ENCODE measurements at regions not wholly inside any gene's neighbourhood (a gene's known extent, or its start where the extent isn't known, plus 50 kb on each side); places are given as distances from the start of the nearest gene placed in this dataset.

GRCh38 chr2:195543902-195544894 is 112.8 kb upstream of the SLC39A10 start:
- H3K27me3 ChIP-seq (ENCODE audit: control insufficient read depth, insufficient read depth, low read length) = no peaks in the 10 kb centered on the region
- WGBS (ENCODE audit: insufficient coverage) = no CpG with 5 or more reads among the region's 11 CpGs
- no peak overlapping the region for H3K4me3 ChIP-seq (ENCODE audit: low read depth, low read length)
- no peak overlapping the region for H3K27ac ChIP-seq (ENCODE audit: low read depth, low read length)
- no peaks in the 10 kb centered on the region for H3K36me3 ChIP-seq (ENCODE audit: control insufficient read depth, insufficient read depth, low read length)
- peak in 1 of 6 donors; percentile 53 for DNase-seq (ENCODE audit: low read depth in 4 of 6, low spot score in 6 of 6)
- H3K9me3 ChIP-seq (ENCODE audit: control insufficient read depth, insufficient read depth, low read length) = no peaks in the 10 kb centered on the region
- H3K4me1 ChIP-seq (ENCODE audit: control insufficient read depth, insufficient read depth, low read length) = no peaks in the 10 kb centered on the region

- Histone ChIP-seq H3K36me3 (ENCODE audit: control insufficient read depth, insufficient read depth, low read length) (no peaks in the 10 kb centered on the region), H3K27me3 (ENCODE audit: control insufficient read depth, insufficient read depth, low read length) (no peaks in the 10 kb centered on the region), H3K4me3 (ENCODE audit: low read depth, low read length) (no peak overlapping the region), H3K4me1 (ENCODE audit: control insufficient read depth, insufficient read depth, low read length) (no peaks in the 10 kb centered on the region), H3K27ac (ENCODE audit: low read depth, low read length) (no peak overlapping the region), H3K9me3 (ENCODE audit: control insufficient read depth, insufficient read depth, low read length) (no peaks in the 10 kb centered on the region)
- no peak for DNase-seq (ENCODE audit: low read depth in 4 of 6, low spot score in 6 of 6)
- 90% methylated on average over 2 of the region's 2 CpGs for WGBS (ENCODE audit: insufficient coverage)
Measured at GRCh38 chr2:195543063-195543462, 114.0 kb upstream of the SLC39A10 start.

DNA sequence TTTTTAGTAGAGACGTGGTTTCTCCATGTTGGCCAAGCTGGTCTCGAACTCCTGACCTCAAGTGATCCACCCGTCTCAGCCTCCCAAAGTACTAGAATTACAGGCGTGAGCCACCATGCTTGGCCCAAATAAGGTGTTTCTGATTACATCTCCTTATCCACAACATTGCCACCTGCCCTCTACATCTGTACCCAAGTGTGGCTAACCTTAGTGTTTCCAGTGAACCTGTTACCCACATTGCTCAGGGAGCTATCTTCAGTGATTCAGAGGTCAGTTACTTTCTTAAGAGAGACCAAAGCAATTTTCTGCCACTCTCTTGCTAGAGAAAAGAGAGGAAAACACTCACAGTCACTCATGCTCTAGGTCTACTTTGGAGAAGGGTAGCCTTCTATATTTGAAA is 115.0 kb upstream of the SLC39A10 start:
- H3K27ac ChIP-seq (ENCODE audit: low read depth, low read length) = no peak overlapping the region
- H3K36me3 ChIP-seq (ENCODE audit: control insufficient read depth, insufficient read depth, low read length) = no peaks in the 10 kb centered on the region
- DNase-seq (ENCODE audit: low read depth in 4 of 6, low spot score in 6 of 6) = no peak
- H3K9me3 ChIP-seq (ENCODE audit: control insufficient read depth, insufficient read depth, low read length) = no peaks in the 10 kb centered on the region
- WGBS (ENCODE audit: insufficient coverage) = 95% methylated on average over 3 of the region's 4 CpGs
- no peak overlapping the region for H3K4me3 ChIP-seq (ENCODE audit: low read depth, low read length)
- no peaks in the 10 kb centered on the region for H3K4me1 ChIP-seq (ENCODE audit: control insufficient read depth, insufficient read depth, low read length)
- no peaks in the 10 kb centered on the region for H3K27me3 ChIP-seq (ENCODE audit: control insufficient read depth, insufficient read depth, low read length)

GRCh38 chr2:195538937-195539336 is 118.1 kb upstream of the SLC39A10 start:
- no peak for DNase-seq (ENCODE audit: low read depth in 4 of 6, low spot score in 6 of 6)
- WGBS (ENCODE audit: insufficient coverage) = no CpG with 5 or more reads among the region's 2 CpGs

DNA sequence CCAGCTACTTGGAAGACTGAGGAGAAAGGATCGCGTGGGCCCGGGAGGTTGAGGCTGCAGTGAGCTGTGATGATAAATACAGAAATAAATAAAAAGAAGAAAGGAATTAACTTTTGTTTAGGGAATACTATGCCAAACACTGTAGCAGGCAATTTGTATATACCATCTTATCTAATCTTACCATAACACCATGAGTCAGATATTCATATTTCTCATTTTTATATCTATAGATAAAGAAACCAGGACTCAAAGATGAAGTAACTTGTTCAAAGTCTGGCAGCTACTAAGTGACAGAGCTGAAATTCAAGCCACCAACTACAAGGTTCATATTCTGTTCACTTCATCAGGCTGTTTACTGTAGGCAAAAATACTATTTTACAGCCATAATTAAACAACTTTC is 119.2 kb upstream of the SLC39A10 start:
- H3K27ac ChIP-seq (ENCODE audit: low read depth, low read length) = no peak overlapping the region
- no peaks in the 10 kb centered on the region for H3K4me1 ChIP-seq (ENCODE audit: control insufficient read depth, insufficient read depth, low read length)
- no peaks in the 10 kb centered on the region for H3K9me3 ChIP-seq (ENCODE audit: control insufficient read depth, insufficient read depth, low read length)
- no peak overlapping the region for H3K4me3 ChIP-seq (ENCODE audit: low read depth, low read length)
- no CpG with 5 or more reads among the region's 3 CpGs for WGBS (ENCODE audit: insufficient coverage)
- H3K27me3 ChIP-seq (ENCODE audit: control insufficient read depth, insufficient read depth, low read length) = no peaks in the 10 kb centered on the region
- no peaks in the 10 kb centered on the region for H3K36me3 ChIP-seq (ENCODE audit: control insufficient read depth, insufficient read depth, low read length)
- DNase-seq (ENCODE audit: low read depth in 4 of 6, low spot score in 6 of 6) = no peak

More at GRCh38 chr2:195538937-195539336, 118.1 kb upstream of the SLC39A10 start:
- no peak overlapping the region for H3K4me3 ChIP-seq (ENCODE audit: low read depth, low read length)
- H3K9me3 ChIP-seq (ENCODE audit: control insufficient read depth, insufficient read depth, low read length) = no peaks in the 10 kb centered on the region
- no peaks in the 10 kb centered on the region for H3K36me3 ChIP-seq (ENCODE audit: control insufficient read depth, insufficient read depth, low read length)
- H3K27ac ChIP-seq (ENCODE audit: low read depth, low read length) = no peak overlapping the region
- no peaks in the 10 kb centered on the region for H3K4me1 ChIP-seq (ENCODE audit: control insufficient read depth, insufficient read depth, low read length)
- H3K27me3 ChIP-seq (ENCODE audit: control insufficient read depth, insufficient read depth, low read length) = no peaks in the 10 kb centered on the region

DNA sequence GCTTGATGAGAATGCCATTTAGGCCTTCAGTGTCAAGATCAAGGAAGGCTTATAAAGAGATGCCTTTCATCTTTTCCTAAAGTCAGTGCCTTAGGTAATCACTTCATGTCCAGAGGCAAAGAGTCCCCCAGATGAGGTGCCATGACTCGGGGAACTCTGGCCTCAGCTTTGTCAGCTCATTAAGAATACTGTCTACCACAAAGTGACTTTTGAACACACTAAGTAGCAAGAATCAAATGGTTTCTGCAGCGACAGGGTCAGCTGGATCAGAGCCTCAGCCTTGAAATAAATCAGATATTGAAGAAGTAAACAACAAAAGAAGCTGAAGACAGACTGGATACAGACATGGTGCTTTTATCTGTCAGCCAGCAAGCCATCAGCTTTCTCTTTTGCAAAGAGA is 120.1 kb upstream of the SLC39A10 start:
- no peaks in the 10 kb centered on the region for H3K36me3 ChIP-seq (ENCODE audit: control insufficient read depth, insufficient read depth, low read length)
- no peak overlapping the region for H3K4me3 ChIP-seq (ENCODE audit: low read depth, low read length)
- 33% methylated on average over 1 of the region's 2 CpGs for WGBS (ENCODE audit: insufficient coverage)
- H3K27me3 ChIP-seq (ENCODE audit: control insufficient read depth, insufficient read depth, low read length) = no peaks in the 10 kb centered on the region
- no peaks in the 10 kb centered on the region for H3K9me3 ChIP-seq (ENCODE audit: control insufficient read depth, insufficient read depth, low read length)
- peak in 2 of 6 donors; percentile 25 to 62 for DNase-seq (ENCODE audit: low read depth in 4 of 6, low spot score in 6 of 6)
- no peak overlapping the region for H3K27ac ChIP-seq (ENCODE audit: low read depth, low read length)
- H3K4me1 ChIP-seq (ENCODE audit: control insufficient read depth, insufficient read depth, low read length) = no peaks in the 10 kb centered on the region

- no peak overlapping the region for H3K4me3 ChIP-seq (ENCODE audit: low read depth, low read length)
- WGBS (ENCODE audit: insufficient coverage) = 90% methylated on average over 3 of the region's 7 CpGs
- no peaks in the 10 kb centered on the region for H3K9me3 ChIP-seq (ENCODE audit: control insufficient read depth, insufficient read depth, low read length)
- H3K27ac ChIP-seq (ENCODE audit: low read depth, low read length) = peak overlapping the region; percentile 8
- H3K27me3 ChIP-seq (ENCODE audit: control insufficient read depth, insufficient read depth, low read length) = no peaks in the 10 kb centered on the region
- no peak for DNase-seq (ENCODE audit: low read depth in 4 of 6, low spot score in 6 of 6)
- H3K4me1 ChIP-seq (ENCODE audit: control insufficient read depth, insufficient read depth, low read length) = no peaks in the 10 kb centered on the region
- H3K36me3 ChIP-seq (ENCODE audit: control insufficient read depth, insufficient read depth, low read length) = no peaks in the 10 kb centered on the region
Measured at GRCh38 chr2:195535911-195536522, 121.0 kb upstream of the SLC39A10 start.

- no peaks in the 10 kb centered on the region for H3K36me3 ChIP-seq (ENCODE audit: control insufficient read depth, insufficient read depth, low read length)
- no peak overlapping the region for H3K4me3 ChIP-seq (ENCODE audit: low read depth, low read length)
Measured at GRCh38 chr2:195534971-195535370, 122.1 kb upstream of the SLC39A10 start.

DNA sequence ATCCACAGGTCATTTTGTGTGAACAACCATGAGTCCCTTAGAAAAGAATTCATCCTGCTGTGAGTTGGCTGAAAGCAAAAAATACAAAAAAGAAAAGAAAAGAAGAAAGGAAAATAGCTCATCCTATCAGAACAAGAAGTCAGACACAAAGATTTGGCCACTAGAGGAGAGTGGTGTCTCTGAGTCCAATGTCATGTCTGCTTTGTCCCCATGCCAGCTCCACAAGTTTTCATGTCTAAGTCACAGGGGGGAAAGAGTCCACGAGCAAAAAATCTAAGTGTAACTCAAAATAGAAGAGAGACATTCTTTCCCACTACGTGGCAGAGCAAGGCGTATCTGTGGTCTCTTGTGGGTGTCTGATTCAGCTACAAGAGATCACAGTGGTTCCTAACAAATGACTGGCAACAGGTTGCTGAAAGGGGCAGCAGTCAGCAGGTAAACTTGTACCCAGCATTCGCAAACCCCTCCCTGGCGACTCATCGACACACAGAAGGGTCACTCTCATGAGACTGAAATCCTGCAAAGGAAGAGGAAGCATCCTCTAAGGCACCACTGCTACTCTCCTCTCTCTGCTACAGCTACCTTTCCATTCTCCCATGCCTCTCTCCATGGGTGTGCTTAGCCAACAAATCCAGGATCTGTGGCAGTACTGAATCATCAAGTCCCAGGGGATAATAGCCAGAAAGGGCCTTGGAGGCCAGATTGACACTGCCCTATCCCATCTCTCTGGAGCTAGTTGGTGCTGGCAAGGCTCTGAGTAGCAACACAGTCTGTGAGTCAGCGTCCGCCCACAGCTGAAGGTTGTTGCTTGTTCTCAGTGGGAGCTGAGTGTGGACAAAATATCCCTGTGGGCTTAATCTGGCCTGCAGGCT is 123.0 kb upstream of the SLC39A10 start:
- Histone ChIP-seq H3K36me3 (ENCODE audit: control insufficient read depth, insufficient read depth, low read length) (no peaks in the 10 kb centered on the region), H3K9me3 (ENCODE audit: control insufficient read depth, insufficient read depth, low read length) (no peaks in the 10 kb centered on the region), H3K27ac (ENCODE audit: low read depth, low read length) (peak overlapping the region; percentile 61), H3K4me3 (ENCODE audit: low read depth, low read length) (no peak overlapping the region), H3K4me1 (ENCODE audit: control insufficient read depth, insufficient read depth, low read length) (no peaks in the 10 kb centered on the region), H3K27me3 (ENCODE audit: control insufficient read depth, insufficient read depth, low read length) (no peaks in the 10 kb centered on the region)
- peak in 1 of 6 donors; percentile 65 for DNase-seq (ENCODE audit: low read depth in 4 of 6, low spot score in 6 of 6)
- 66% methylated on average over 7 of the region's 8 CpGs for WGBS (ENCODE audit: insufficient coverage)

More at GRCh38 chr2:195534971-195535370, 122.1 kb upstream of the SLC39A10 start:
- no peaks in the 10 kb centered on the region for H3K9me3 ChIP-seq (ENCODE audit: control insufficient read depth, insufficient read depth, low read length)
- H3K27me3 ChIP-seq (ENCODE audit: control insufficient read depth, insufficient read depth, low read length) = no peaks in the 10 kb centered on the region
- no peak overlapping the region for H3K27ac ChIP-seq (ENCODE audit: low read depth, low read length)
- DNase-seq (ENCODE audit: low read depth in 4 of 6, low spot score in 6 of 6) = no peak
- no CpG with 5 or more reads among the region's 1 CpG for WGBS (ENCODE audit: insufficient coverage)
- no peaks in the 10 kb centered on the region for H3K4me1 ChIP-seq (ENCODE audit: control insufficient read depth, insufficient read depth, low read length)

Measured in spinal cord (tissue), 9 donors.